Natural killer cell (primary cell): ENCODE measurements at regions not wholly inside any gene's neighbourhood (a gene's known extent, or its start where the extent isn't known, plus 50 kb on each side); places are given as distances from the start of the nearest gene placed in this dataset.

Source experiments
- ATAC-seq, 3 donors: fragments of 150-1000 bp in 2 of 3; fragments of 200-7000 bp in 1 of 3; cut with Tn5 transposase; 1 replicate in 1 of 3; 2 replicates in 2 of 3; pipeline ENCODE4 v1.10.0; 2021; ENCODE audit warnings: mild to moderate bottlenecking in 2 of 3, moderate library complexity in 2 of 3
- DNase-seq, 2 donors: peaks; one replicate each; pipeline versions ENCODE4 v3.0.0 to v3.0.0-alpha.2; 2013 to 2021; ENCODE audit warnings: mixed read lengths in 1 of 2
- H3K27ac ChIP-seq: one replicate; pipeline ENCODE4 v1.5.1; 2013; ENCODE audit warnings: mild to moderate bottlenecking, low read length
- H3K27me3 ChIP-seq: one replicate; pipeline ENCODE4 v1.6.1; 2013; ENCODE audit warnings: low read length; ENCODE audit not compliant: control insufficient read depth, insufficient read depth
- H3K36me3 ChIP-seq: one replicate; pipeline ENCODE4 v1.6.1; 2013; ENCODE audit warnings: low read length; ENCODE audit not compliant: control insufficient read depth, insufficient read depth
- H3K4me1 ChIP-seq: one replicate; pipeline ENCODE4 v1.6.1; 2013; ENCODE audit warnings: low read length; ENCODE audit not compliant: control insufficient read depth, insufficient read depth
- H3K4me3 ChIP-seq: one replicate; pipeline ENCODE4 v1.5.1; 2013; ENCODE audit warnings: low read length
- H3K9me3 ChIP-seq: one replicate; pipeline ENCODE4 v1.6.1; 2013; ENCODE audit warnings: low read length; ENCODE audit not compliant: control insufficient read depth, insufficient read depth
- H3K27ac Mint-ChIP-seq, 2 donors: one replicate each; pipeline ENCODE4 v1.8.0; 2022; ENCODE audit warnings: mild to moderate bottlenecking in 2 of 2, mixed read lengths in 2 of 2, moderate library complexity in 1 of 2
- H3K27me3 Mint-ChIP-seq, 2 donors: one replicate each; pipeline ENCODE4 v1.8.0; 2022; ENCODE audit warnings: low read depth in 2 of 2, mixed read lengths in 2 of 2
- H3K36me3 Mint-ChIP-seq: one replicate; pipeline ENCODE4 v1.8.0; 2022; ENCODE audit warnings: mixed read lengths
- H3K4me1 Mint-ChIP-seq, 2 donors: one replicate each; pipeline ENCODE4 v1.8.0; 2022; ENCODE audit warnings: mixed read lengths in 2 of 2
- H3K4me3 Mint-ChIP-seq: one replicate; pipeline ENCODE4 v1.8.0; 2022; ENCODE audit warnings: mild to moderate bottlenecking, moderate library complexity, mixed read lengths
- H3K9me3 Mint-ChIP-seq, 2 donors: one replicate each; pipeline ENCODE4 v1.8.0; 2022; ENCODE audit warnings: mixed read lengths in 2 of 2
- WGBS: methylation state at CpG from one replicate; pipeline ENCODE4 v1.1.7; 2013; ENCODE audit warnings: missing lambda C conversion rate; ENCODE audit not compliant: insufficient coverage; 5-methylcytosine and 5-hydroxymethylcytosine counted together
- intact Hi-C: fragments of 100-400 bp; cut with micrococcal nuclease; formaldehyde crosslinking; loops from one replicate; pipeline ENCODE4 v1.14.2; 2022
- TF ChIP-seq, protein P1 (sequence below): fragments of 200-600 bp; IDR thresholded peaks from one replicate; pipeline ENCODE4 v1.8.0; 2022; ENCODE audit warnings: antibody characterized with exemption

DNA sequence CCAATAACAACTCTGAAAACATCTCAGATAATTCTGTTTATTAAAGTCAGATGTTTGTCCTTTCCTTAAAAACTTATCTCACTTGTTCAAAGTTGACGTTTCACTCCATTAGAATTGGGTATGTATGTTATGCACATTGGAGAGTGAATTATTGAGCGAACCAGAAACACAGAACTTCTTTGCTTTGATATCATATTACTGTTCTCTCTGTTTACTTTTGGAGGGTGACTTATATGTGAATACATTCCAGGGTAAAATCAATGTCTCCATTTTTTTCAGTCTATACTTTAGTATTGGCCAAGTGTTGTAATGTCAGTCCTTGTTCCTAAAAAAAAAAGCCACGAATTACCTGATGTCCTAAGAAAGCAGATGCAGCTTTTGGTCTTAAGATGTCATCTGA is 307.4 kb downstream of the CSNK1G3 start:
- Histone ChIP-seq H3K27ac (no peak overlapping the region), H3K27me3 (no peaks in the 10 kb centered on the region), H3K4me3 (no peak overlapping the region), H3K9me3 (peaks cover 2% of the 10 kb centered on the region), H3K4me1 (no peaks in the 10 kb centered on the region), H3K36me3 (no peaks in the 10 kb centered on the region)
- H3K4me1 Mint-ChIP-seq: no peaks in the 10 kb centered on the region
- H3K4me3 Mint-ChIP-seq: no peak overlapping the region
- DNase-seq (no peak), ATAC-seq (no peak)
- H3K27me3 Mint-ChIP-seq: no peaks in the 10 kb centered on the region
- TF ChIP-seq, protein P1, sequence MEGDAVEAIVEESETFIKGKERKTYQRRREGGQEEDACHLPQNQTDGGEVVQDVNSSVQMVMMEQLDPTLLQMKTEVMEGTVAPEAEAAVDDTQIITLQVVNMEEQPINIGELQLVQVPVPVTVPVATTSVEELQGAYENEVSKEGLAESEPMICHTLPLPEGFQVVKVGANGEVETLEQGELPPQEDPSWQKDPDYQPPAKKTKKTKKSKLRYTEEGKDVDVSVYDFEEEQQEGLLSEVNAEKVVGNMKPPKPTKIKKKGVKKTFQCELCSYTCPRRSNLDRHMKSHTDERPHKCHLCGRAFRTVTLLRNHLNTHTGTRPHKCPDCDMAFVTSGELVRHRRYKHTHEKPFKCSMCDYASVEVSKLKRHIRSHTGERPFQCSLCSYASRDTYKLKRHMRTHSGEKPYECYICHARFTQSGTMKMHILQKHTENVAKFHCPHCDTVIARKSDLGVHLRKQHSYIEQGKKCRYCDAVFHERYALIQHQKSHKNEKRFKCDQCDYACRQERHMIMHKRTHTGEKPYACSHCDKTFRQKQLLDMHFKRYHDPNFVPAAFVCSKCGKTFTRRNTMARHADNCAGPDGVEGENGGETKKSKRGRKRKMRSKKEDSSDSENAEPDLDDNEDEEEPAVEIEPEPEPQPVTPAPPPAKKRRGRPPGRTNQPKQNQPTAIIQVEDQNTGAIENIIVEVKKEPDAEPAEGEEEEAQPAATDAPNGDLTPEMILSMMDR: no peak
- no peaks in the 10 kb centered on the region for H3K36me3 Mint-ChIP-seq
- intact Hi-C loops: no loop called here
- no peak overlapping the region for H3K27ac Mint-ChIP-seq
- WGBS: 91% methylated on average over 1 of the region's 3 CpGs
- H3K9me3 Mint-ChIP-seq: peaks cover 10 to 16% of the 10 kb centered on the region in 2 donors

- 93% methylated on average over 2 of the region's 2 CpGs for WGBS
- H3K9me3 Mint-ChIP-seq: peaks cover 10 to 16% of the 10 kb centered on the region in 2 donors
- intact Hi-C loops: no loop called here
- no peaks in the 10 kb centered on the region for H3K36me3 ChIP-seq
- H3K27me3 ChIP-seq: no peaks in the 10 kb centered on the region
- H3K36me3 Mint-ChIP-seq: no peaks in the 10 kb centered on the region
- no peaks in the 10 kb centered on the region for H3K4me1 ChIP-seq
- no peak overlapping the region for H3K27ac ChIP-seq
- no peak overlapping the region for H3K4me3 Mint-ChIP-seq
- DNase-seq: no peak
- H3K27me3 Mint-ChIP-seq: no peaks in the 10 kb centered on the region
- H3K4me3 ChIP-seq: no peak overlapping the region
- H3K4me1 Mint-ChIP-seq: no peaks in the 10 kb centered on the region
- no peak overlapping the region for H3K27ac Mint-ChIP-seq
- TF ChIP-seq, protein P1: no peak
- no peaks in the 10 kb centered on the region for H3K9me3 ChIP-seq
- ATAC-seq: no peak
Measured at GRCh38 chr5:123817267-123817666, 305.3 kb downstream of the CSNK1G3 start.

DNA sequence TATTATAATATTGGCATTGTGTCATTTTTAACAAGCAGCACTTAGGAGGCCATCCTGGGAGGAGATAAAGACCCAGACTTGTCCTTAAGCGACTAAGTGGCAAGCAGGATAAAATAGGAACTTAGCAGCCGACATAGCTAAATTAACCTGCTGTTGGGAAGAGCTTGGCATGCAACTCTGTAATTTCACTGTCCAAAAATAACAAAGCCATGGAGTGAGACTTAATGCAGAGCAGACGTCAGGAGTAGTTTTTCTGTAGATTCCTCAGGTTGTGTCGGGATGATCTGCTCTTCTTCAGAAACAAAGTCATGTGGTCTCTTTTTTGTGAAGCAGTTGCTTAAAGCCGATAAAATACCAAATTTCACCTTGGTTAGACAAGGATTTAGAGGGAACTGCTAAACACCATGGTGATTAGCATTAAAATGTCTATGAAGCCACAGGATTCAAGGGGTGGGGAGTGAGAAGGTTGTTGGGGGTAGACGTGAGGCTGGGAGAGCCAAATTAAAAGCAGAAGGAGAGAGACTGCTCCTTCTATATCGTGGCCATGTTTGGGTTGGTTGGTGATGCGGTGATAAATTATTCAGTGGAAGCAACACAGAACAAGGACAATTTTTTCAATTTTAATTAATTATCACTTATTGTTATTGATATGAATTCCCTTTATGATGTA is 303.0 kb downstream of the CSNK1G3 start:
- Histone ChIP-seq H3K9me3 (no peaks in the 10 kb centered on the region), H3K27ac (no peak overlapping the region), H3K4me1 (no peaks in the 10 kb centered on the region), H3K27me3 (no peaks in the 10 kb centered on the region), H3K36me3 (no peaks in the 10 kb centered on the region), H3K4me3 (no peak overlapping the region)
- DNase-seq (no peak), ATAC-seq (no peak)
- H3K27ac Mint-ChIP-seq: no peak overlapping the region
- 75% methylated on average over 7 of the region's 8 CpGs for WGBS
- H3K27me3 Mint-ChIP-seq: no peaks in the 10 kb centered on the region
- no peaks in the 10 kb centered on the region for H3K36me3 Mint-ChIP-seq
- TF ChIP-seq, protein P1: no peak
- no peak overlapping the region for H3K4me3 Mint-ChIP-seq
- no peaks in the 10 kb centered on the region for H3K4me1 Mint-ChIP-seq
- intact Hi-C loops: no loop called here
- H3K9me3 Mint-ChIP-seq: peaks cover 2 to 5% of the 10 kb centered on the region in 2 donors
